HuH-7 (cell line): ENCODE measurements at regions not wholly inside any gene's neighbourhood (a gene's known extent, or its start where the extent isn't known, plus 50 kb on each side); places are given as distances from the start of the nearest gene placed in this dataset.
"Not testable (repeated sequence)": the region's sequence is repeated elsewhere in the genome, so short reads cannot be mapped to it uniquely, and the experiment has no call there.

Source experiments
- DNase-seq: peaks from one replicate; pipeline ENCODE4 v3.0.0; 2011; ENCODE audit warnings: low spot score

- peak; percentile 26 for DNase-seq
These were observed 127.7 kb downstream of the ALDH8A1 start for GRCh38 chr6:134821928-134822864.

DNA sequence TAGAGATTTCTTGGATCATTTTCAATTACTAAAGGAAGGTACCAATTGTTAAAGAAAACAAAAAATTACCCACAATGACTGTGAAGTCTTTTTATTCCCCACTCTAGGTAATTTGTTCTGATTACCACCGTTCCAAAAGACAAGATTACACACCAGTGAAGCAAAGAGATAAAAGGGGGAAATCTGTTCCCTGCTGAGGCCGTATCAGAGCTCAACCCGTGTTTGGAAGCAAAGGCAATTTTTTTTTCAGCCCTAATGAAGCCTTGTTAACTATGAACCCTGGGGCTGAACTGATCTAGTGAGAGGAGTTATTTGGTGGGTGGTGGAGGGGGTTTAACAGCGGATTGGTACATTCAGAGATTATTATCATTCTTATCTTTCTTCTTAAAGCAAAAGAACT lies 128.5 kb downstream of the ALDH8A1 start:
- DNase-seq = no peak

GRCh38 chr6:134819863-134820800 lies 129.8 kb downstream of the ALDH8A1 start:
- no peak for DNase-seq

DNA sequence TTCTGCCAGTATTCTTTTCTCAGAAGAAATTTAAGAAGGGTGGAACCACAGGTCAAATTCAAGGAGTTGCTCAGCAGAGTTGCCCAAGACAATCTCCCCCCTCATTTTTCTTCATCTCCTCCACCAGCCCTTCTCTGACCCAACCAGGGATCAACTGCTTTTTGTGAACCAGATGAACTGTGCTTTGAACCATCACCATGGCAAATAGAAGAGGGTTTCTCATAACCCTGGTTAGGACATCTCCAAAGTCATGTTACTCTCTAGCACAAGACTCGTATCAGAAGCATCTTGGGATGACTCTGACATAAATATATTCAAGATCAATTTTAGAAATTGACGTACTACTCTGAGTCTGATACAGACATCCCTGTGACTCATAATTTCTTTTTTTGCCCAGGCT lies 130.7 kb downstream of the ALDH8A1 start:
- no peak for DNase-seq

- no peak for DNase-seq
These were observed 132.5 kb downstream of the ALDH8A1 start for GRCh38 chr6:134817448-134817847.

GRCh38 chr6:134816780-134817179 lies 133.1 kb downstream of the ALDH8A1 start:
- no peak for DNase-seq

DNA sequence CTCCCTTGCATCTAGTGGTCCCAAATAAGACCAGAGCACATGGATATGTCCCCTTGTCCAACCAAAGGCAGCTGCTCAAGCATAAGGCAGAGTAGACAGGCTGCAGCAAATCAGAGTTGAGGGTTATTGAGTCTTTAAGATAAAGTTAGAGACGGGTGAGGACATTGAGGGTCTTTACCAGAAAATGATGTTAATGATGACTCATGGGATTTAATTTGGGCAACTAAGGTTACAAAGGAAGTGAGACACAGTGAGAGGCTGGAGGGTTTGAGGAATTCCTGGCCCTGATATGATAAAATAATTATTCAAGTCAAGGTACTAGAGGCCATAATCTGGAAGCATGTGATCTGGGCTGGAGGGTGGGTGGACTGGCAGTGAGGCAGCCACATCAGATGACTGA lies 133.6 kb downstream of the ALDH8A1 start:
- no peak for DNase-seq

DNA sequence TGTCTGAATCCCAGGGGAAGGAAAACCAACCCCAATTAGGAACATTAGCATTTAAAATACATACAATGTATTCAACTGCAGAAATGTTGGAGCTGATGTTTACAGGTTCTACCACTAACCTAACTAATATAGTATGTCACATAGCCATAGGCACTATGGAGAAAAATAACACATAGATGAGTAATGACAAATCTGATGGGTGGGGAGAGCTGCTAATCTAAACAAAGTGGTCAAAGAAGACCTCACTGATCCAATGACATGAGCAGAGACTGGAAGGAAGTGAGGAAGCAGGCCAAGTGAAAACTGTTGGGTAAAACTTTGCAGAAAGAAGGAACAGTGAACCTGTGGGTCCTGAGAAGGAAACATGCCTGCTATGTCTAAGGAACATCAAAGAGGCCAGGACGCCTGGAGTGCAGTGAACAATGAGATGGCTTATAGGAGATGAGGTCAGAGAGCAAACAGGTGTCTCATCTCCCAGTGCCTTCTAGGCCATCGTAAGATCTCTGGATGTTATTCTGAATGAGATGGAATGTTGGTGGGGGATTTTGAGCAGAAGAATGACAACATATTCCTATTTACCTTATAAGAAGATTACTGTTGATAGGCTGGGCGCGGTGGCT lies 135.7 kb downstream of the ALDH8A1 start:
- no peak for DNase-seq

DNA sequence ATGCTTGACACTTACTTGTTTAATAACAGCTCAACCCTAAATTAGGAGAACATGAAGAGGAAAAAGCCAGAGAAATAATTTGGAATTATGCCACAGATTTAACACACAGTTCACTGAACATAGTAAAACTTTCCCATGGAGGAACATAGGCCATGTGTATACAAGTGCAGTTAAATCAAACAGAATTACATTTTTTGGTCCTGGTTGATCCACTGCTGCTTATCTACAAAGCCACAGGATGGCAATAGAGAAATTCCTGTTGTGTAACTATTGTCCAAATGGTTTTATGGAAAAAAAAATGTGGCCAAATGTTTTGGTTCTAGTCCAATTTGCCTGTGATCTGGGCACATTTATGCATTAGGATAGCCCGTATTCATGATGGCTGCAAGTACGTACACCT lies 136.8 kb downstream of the ALDH8A1 start:
- DNase-seq = no peak

- DNase-seq = no peak
These were observed 139.5 kb downstream of the ALDH8A1 start for GRCh38 chr6:134810402-134810801.

- DNase-seq = no peak
These were observed 140.8 kb downstream of the ALDH8A1 start for GRCh38 chr6:134809130-134809529.

DNA sequence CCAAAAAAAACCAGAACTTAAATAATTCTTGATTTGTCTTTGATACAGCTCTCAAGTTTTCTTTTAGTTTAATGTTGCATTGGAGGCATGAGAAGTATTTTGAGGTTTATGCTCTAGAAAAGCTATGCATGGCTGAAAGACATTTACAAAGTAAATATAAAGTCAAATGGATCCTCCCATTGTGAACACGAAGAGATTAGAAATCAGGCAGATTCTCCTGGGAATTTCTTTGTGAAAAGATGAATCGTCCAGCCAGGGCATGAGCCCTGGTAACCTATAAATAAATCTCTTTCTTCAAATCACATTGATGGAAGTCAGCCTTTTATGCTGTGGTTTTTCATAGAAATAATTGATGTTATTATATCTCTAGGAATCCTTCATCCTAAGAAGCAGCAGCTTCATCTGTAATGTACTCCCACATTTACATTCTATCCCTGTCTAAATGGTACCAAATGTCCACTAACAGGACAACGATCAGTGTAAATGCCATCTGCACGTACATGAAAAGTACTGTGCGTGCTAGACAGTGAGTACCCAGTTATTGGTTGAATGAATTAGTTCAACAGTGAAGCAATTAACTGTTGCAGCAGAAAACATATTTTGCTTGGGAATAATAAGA lies 143.6 kb downstream of the ALDH8A1 start:
- no peak for DNase-seq

- DNase-seq = no peak
These were observed 144.7 kb downstream of the ALDH8A1 start for GRCh38 chr6:134805168-134805567.

DNA sequence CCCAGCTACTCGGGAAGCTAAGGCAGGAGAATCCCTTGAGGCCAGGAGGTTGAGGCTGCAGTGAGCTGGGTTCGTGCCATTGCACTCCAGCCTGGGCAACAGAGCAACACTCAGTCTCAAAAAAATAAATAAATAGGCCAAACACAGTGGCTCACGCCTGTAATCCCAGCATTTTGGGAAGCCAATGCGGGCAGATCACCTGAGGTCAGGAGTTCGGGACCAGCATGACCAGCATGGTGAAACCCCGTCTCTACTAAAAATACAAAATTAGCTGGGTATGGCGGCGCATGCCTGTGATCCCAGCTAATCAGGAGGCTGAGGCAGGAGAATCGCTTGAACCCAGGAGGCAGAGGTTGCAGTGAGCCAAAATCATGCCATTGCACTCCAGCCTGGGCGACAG lies 145.6 kb downstream of the ALDH8A1 start:
- DNase-seq = not testable (repeated sequence)

DNA sequence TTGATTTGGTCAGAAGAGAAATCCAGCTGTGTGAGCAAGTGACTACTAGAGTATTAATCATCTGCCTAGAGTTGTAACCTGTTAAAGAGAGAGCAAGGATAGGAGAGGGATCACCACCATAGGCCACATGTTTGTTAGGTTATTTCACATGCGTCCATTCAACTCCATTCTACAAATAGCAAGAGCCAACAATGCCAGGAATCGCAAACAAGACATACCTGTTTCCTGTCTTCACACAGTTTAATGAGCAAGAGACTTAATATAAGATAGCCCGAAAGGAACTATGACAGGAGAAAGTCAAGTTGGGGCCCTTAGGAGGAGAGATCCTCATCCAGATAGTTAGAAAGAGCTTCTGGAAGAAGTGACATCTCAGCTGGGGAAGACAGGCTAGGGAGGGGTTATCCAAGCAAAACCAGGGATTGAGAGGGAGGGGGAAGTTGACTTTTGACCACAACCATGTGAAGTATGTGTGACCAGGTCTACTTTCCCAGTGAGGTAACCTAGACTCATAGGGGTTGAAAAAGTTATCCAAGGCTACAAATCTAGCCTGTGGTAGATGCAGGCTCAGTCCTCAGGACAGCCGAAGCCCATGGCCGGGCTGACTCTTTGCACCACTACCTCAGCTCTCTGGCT lies 147.4 kb downstream of the ALDH8A1 start:
- peak; percentile 17 for DNase-seq

- DNase-seq = no peak
These were observed 152.3 kb downstream of the ALDH8A1 start for GRCh38 chr6:134797400-134798113.

GRCh38 chr6:134795691-134796090 lies 154.2 kb downstream of the ALDH8A1 start:
- no peak for DNase-seq

- DNase-seq = no peak
These were observed 154.9 kb downstream of the ALDH8A1 start for GRCh38 chr6:134795001-134795400.

GRCh38 chr6:134791243-134791843 lies 158.6 kb downstream of the ALDH8A1 start:
- not testable (repeated sequence) for DNase-seq

DNA sequence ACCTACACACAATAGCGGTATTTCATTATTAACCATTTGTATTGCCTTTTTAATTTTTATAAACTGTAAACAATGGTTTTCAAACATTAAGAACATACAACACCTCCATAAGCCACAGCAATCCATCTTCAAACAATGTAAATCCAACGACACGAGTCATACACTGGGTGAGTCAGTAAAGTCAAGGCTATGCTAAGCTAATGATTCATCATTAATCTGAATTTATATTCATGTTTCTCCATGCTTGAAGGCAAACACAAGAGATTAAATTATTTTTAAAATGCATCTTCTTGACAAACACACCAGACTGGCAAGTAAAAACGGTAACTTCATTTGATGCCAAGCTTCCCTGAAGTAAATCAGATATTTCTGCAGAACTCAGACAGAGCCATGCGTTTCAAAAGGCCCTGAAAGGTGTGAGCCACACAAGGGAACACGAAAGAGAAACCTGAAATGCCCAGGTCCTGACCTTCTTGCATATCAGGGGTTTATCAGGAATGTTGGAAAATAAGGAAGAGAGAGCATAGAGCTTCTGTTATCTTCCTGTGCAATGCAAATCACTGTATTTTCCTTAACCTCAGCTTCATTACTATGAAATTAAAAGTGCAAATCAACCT lies 162.5 kb downstream of the ALDH8A1 start:
- no peak for DNase-seq
